Stomach (tissue), 4 donors: ENCODE measurements at regions not wholly inside any gene's neighbourhood (a gene's known extent, or its start where the extent isn't known, plus 50 kb on each side); places are given as distances from the start of the nearest gene placed in this dataset.

ENCODE experiments used
- CTCF ChIP-seq, 7 experiments: fragments of 450-650 bp in 4 of 7; fragments of 200-600 bp in 3 of 7; sonication (generic) in 3 of 7; IDR thresholded peaks; one replicate each; pipeline ENCODE4 v1.5.1; 2016 to 2019; ENCODE audit warnings: antibody characterized with exemption in 7 of 7, control low read depth in 2 of 7, mild to moderate bottlenecking in 1 of 7
- EP300 ChIP-seq: sonication (generic); formaldehyde crosslinking; IDR thresholded peaks from one replicate; pipeline ENCODE4 v1.6.1; 2017; ENCODE audit warnings: antibody characterized with exemption
- POLR2A ChIP-seq, 4 donors: fragments of 450-650 bp; IDR thresholded peaks; one replicate each; pipeline ENCODE4 v1.6.1; 2016; ENCODE audit warnings: antibody characterized with exemption in 4 of 4, control low read depth in 2 of 4, mild to moderate bottlenecking in 1 of 4, moderate library complexity in 1 of 4
- POLR2AphosphoS5 ChIP-seq, 3 donors: sonication (generic); formaldehyde crosslinking; IDR thresholded peaks; one replicate each; pipeline ENCODE4 v1.6.1; 2016; ENCODE audit warnings: antibody characterized with exemption in 3 of 3

- TF ChIP-seq POLR2A (IDR thresholded peaks at IDR 0.05) (no peak), CTCF (IDR thresholded peaks at IDR 0.05) (no peak), EP300 (no peak), POLR2AphosphoS5 (IDR thresholded peaks at IDR 0.05) (no peak)
These were observed 612.1 kb downstream of the TBC1D4 start for GRCh38 chr13:74869846-74870245.
